H9 (cell line): ENCODE measurements at regions not wholly inside any gene's neighbourhood (a gene's known extent, or its start where the extent isn't known, plus 50 kb on each side); places are given as distances from the start of the nearest gene placed in this dataset.

Source experiments
- DNase-seq: peaks from one replicate; pipeline ENCODE4 v3.0.0-alpha.2; 2017
- H2AFZ ChIP-seq: one replicate; pipeline ENCODE4 v1.6.1; 2013; ENCODE audit warnings: mild to moderate bottlenecking, low read length, control low read depth, moderate library complexity
- H2AK5ac ChIP-seq: 2 replicates; pipeline ENCODE4 v1.6.1; 2013; ENCODE audit warnings: low read length, control low read depth, mixed read lengths; ENCODE audit not compliant: insufficient read length
- H2BK120ac ChIP-seq: one replicate; pipeline ENCODE4 v1.6.1; 2013; ENCODE audit warnings: low read depth, mild to moderate bottlenecking, low read length, control low read depth, inconsistent platforms; ENCODE audit not compliant: poor library complexity, severe bottlenecking
- H2BK12ac ChIP-seq: 2 replicates; pipeline ENCODE4 v1.6.1; 2013; ENCODE audit warnings: low read length, control low read depth, mixed read lengths, low read depth; ENCODE audit not compliant: insufficient read length
- H2BK15ac ChIP-seq: 2 replicates; pipeline ENCODE4 v1.6.1; 2013; ENCODE audit warnings: low read depth, low read length, control low read depth
- H2BK20ac ChIP-seq: one replicate; pipeline ENCODE4 v1.6.1; 2013; ENCODE audit warnings: low read depth, mild to moderate bottlenecking, low read length, control low read depth, inconsistent platforms; ENCODE audit not compliant: poor library complexity, severe bottlenecking
- H2BK5ac ChIP-seq: 2 replicates; pipeline ENCODE4 v1.6.1; 2013; ENCODE audit warnings: low read length, control low read depth, mixed read lengths; ENCODE audit not compliant: insufficient read length
- H3K14ac ChIP-seq: 2 replicates; pipeline ENCODE4 v1.6.1; 2013; ENCODE audit warnings: low read length, control low read depth; ENCODE audit not compliant: insufficient read depth
- H3K18ac ChIP-seq: 2 replicates; pipeline ENCODE4 v1.6.1; 2013; ENCODE audit warnings: low read depth, mild to moderate bottlenecking, mixed read lengths, low read length, control low read depth; ENCODE audit not compliant: insufficient read length
- H3K23ac ChIP-seq: 2 replicates; pipeline ENCODE4 v1.6.1; 2013; ENCODE audit warnings: low read length, control low read depth, mixed read lengths, low read depth; ENCODE audit not compliant: insufficient read length
- H3K23me2 ChIP-seq: 2 replicates; pipeline ENCODE4 v1.6.1; 2013; ENCODE audit warnings: low read depth, mild to moderate bottlenecking, mixed read lengths, low read length, control low read depth; ENCODE audit not compliant: insufficient read length, poor library complexity, severe bottlenecking
- H3K27ac ChIP-seq: 2 replicates; pipeline ENCODE4 v1.5.1; 2013; ENCODE audit warnings: low read length, control low read depth, mixed read lengths, low read depth; ENCODE audit not compliant: insufficient read length
- H3K27me3 ChIP-seq: 2 replicates; pipeline ENCODE4 v1.6.1; 2013; ENCODE audit warnings: low read length, control low read depth, inconsistent platforms; ENCODE audit not compliant: insufficient read depth
- H3K4ac ChIP-seq: 2 replicates; pipeline ENCODE4 v1.6.1; 2013; ENCODE audit warnings: low read depth, mild to moderate bottlenecking, control low read depth, inconsistent platforms, low read length, moderate library complexity
- H3K4me1 ChIP-seq: 2 replicates; pipeline ENCODE4 v1.6.1; 2013; ENCODE audit warnings: low read length, control low read depth, inconsistent platforms; ENCODE audit not compliant: insufficient read depth
- H3K4me2 ChIP-seq: 2 replicates; pipeline ENCODE4 v1.6.1; 2013; ENCODE audit warnings: low read length, control low read depth, mixed read lengths; ENCODE audit not compliant: insufficient read length, insufficient read depth
- H3K56ac ChIP-seq: 2 replicates; pipeline ENCODE4 v1.6.1; 2013; ENCODE audit warnings: low read depth, mild to moderate bottlenecking, mixed read lengths, low read length, control low read depth; ENCODE audit not compliant: insufficient read length
- H3K79me1 ChIP-seq: 2 replicates; pipeline ENCODE4 v1.6.1; 2013; ENCODE audit warnings: low read depth, mild to moderate bottlenecking, moderate library complexity, low read length, control low read depth, inconsistent platforms; ENCODE audit not compliant: insufficient read depth, poor library complexity, severe bottlenecking
- H3K79me2 ChIP-seq: 2 replicates; pipeline ENCODE4 v1.6.1; 2013; ENCODE audit warnings: low read length, control low read depth, inconsistent platforms; ENCODE audit not compliant: insufficient read depth
- H3K9ac ChIP-seq: 2 replicates; pipeline ENCODE4 v1.6.1; 2013; ENCODE audit warnings: low read length, control low read depth, mixed read lengths; ENCODE audit not compliant: insufficient read length; ENCODE audit errors: extremely low read depth
- H3K9me3 ChIP-seq: one replicate; pipeline ENCODE4 v1.6.1; 2013; ENCODE audit warnings: low read depth, low read length, inconsistent platforms; ENCODE audit not compliant: control insufficient read depth
- H3T11ph ChIP-seq: one replicate; pipeline ENCODE4 v1.6.1; 2013; ENCODE audit warnings: mild to moderate bottlenecking, low read length, control low read depth, inconsistent platforms
- H4K20me1 ChIP-seq: one replicate; pipeline ENCODE4 v1.6.1; 2013; ENCODE audit not compliant: control insufficient read depth, insufficient read length, insufficient read depth
- H4K5ac ChIP-seq: 2 replicates; pipeline ENCODE4 v1.6.1; 2013; ENCODE audit warnings: low read depth, mild to moderate bottlenecking, mixed read lengths, low read length, control low read depth; ENCODE audit not compliant: insufficient read length
- H4K8ac ChIP-seq: replicated peaks from 2 replicates; pipeline ENCODE4 v1.6.1; 2013; ENCODE audit warnings: low read length, control low read depth, mixed read lengths, low read depth; ENCODE audit not compliant: insufficient read length
- H4K91ac ChIP-seq: 2 replicates; pipeline ENCODE4 v1.6.1; 2013; ENCODE audit warnings: low read depth, mild to moderate bottlenecking, moderate library complexity, mixed read lengths, low read length, control low read depth; ENCODE audit not compliant: insufficient read length
- H3K27ac Mint-ChIP-seq, 3 experiments: 2 replicates in 2 of 3; 3 replicates in 1 of 3; pipeline ENCODE4 v1.8.0; 2020 to 2021; ENCODE audit warnings: mixed read lengths in 3 of 3, mild to moderate bottlenecking in 1 of 3, moderate library complexity in 1 of 3
- H3K27me3 Mint-ChIP-seq: 2 replicates; pipeline ENCODE4 v1.8.0; 2021; ENCODE audit warnings: low read depth, mild to moderate bottlenecking, moderate library complexity, mixed read lengths
- H3K36me3 Mint-ChIP-seq, 3 experiments: 2 replicates in 2 of 3; 3 replicates in 1 of 3; pipeline ENCODE4 v1.8.0; 2020 to 2021; ENCODE audit warnings: low read depth in 3 of 3, mixed read lengths in 3 of 3; ENCODE audit not compliant: insufficient read depth in 1 of 3
- H3K4me1 Mint-ChIP-seq, 2 experiments: 2 replicates each; pipeline ENCODE4 v1.8.0; 2020; ENCODE audit warnings: mixed read lengths in 2 of 2
- H3K4me3 Mint-ChIP-seq, 2 experiments: 2 replicates in 1 of 2; 3 replicates in 1 of 2; pipeline ENCODE4 v1.8.0; 2020 to 2021; ENCODE audit warnings: mild to moderate bottlenecking in 2 of 2, mixed read lengths in 2 of 2, moderate library complexity in 1 of 2
- H3K9me3 Mint-ChIP-seq, 2 experiments: 2 replicates in 1 of 2; 3 replicates in 1 of 2; pipeline ENCODE4 v1.8.0; 2020; ENCODE audit warnings: mild to moderate bottlenecking in 2 of 2, mixed read lengths in 2 of 2, moderate library complexity in 1 of 2
- WGBS: extraction: QIAGEN DNeasy Blood & Tissue Kit; methylation state at CpG from one replicate; pipeline ENCODE4 v1.1.7; 2013; ENCODE audit warnings: missing lambda C conversion rate, low lambda C conversion rate, mixed read lengths; ENCODE audit not compliant: insufficient read length; ENCODE audit errors: extremely low coverage; 5-methylcytosine and 5-hydroxymethylcytosine counted together
- TF ChIP-seq, protein P1 (sequence below): fragments of 200-600 bp; sonication (generic); conservative IDR thresholded peaks from 3 replicates; pipeline ENCODE4 v1.8.0; 2021; ENCODE audit warnings: antibody characterized with exemption, mild to moderate bottlenecking

DNA sequence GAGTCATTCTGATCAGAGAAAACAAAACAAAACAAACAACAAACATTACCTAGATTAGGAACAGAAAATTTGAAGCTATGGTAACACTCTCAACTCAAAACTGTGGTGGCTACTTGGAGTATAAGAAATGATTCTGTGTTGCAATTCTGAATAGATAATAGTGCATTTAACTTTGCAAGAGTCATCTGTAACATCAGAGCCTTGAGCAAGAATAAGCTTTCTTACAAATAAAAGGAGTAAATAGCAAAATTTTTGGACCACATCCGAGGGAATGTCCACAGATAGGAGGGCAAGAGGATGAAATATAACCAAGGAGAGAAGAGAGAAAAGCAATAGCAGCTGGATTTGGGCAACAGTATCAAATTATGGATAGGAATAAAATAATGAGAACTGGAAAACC is 1090.6 kb downstream of the SLC6A15 start:
- Mint-ChIP-seq H3K4me1 (peaks cover 6 to 8% of the 10 kb centered on the region in 2 experiments; a peak in 3 of 4 replicates), H3K27ac (no peak overlapping the region), H3K36me3 (peaks cover 4 to 6% (median 4%) of the 10 kb centered on the region in 3 experiments), H3K27me3 (no peaks in the 10 kb centered on the region), H3K4me3 (no peak overlapping the region), H3K9me3 (peaks cover 4 to 17% of the 10 kb centered on the region in 2 experiments; a peak in 4 of 5 replicates)
- H3K4me1 ChIP-seq: no peaks in the 10 kb centered on the region
- no peaks in the 10 kb centered on the region for H3K79me2 ChIP-seq
- no peak overlapping the region for H3K4me2 ChIP-seq
- no peak overlapping the region for H3K14ac ChIP-seq
- no peak overlapping the region for H3K23ac ChIP-seq
- H2AFZ ChIP-seq: no peak overlapping the region
- H3K23me2 ChIP-seq: no peaks in the 10 kb centered on the region
- no peak overlapping the region for H4K91ac ChIP-seq
- H4K5ac ChIP-seq: no peak overlapping the region
- no peak overlapping the region for H2BK12ac ChIP-seq
- H2AK5ac ChIP-seq: no peak overlapping the region
- no peak overlapping the region for H2BK5ac ChIP-seq
- no CpG with 5 or more reads among the region's 1 CpG for WGBS
- no peak for DNase-seq
- no peaks in the 10 kb centered on the region for H3K79me1 ChIP-seq
- no peak overlapping the region for H3K18ac ChIP-seq
- no peak overlapping the region for H3T11ph ChIP-seq
- no peak overlapping the region for H2BK15ac ChIP-seq
- H3K56ac ChIP-seq: no peak overlapping the region
- no peak overlapping the region for H2BK20ac ChIP-seq
- H2BK120ac ChIP-seq: no peak overlapping the region
- H3K9me3 ChIP-seq: no peaks in the 10 kb centered on the region
- no peaks in the 10 kb centered on the region for H3K27me3 ChIP-seq
- no peaks in the 10 kb centered on the region for H4K20me1 ChIP-seq
- H3K27ac ChIP-seq: no peak overlapping the region
- TF ChIP-seq, protein P1, sequence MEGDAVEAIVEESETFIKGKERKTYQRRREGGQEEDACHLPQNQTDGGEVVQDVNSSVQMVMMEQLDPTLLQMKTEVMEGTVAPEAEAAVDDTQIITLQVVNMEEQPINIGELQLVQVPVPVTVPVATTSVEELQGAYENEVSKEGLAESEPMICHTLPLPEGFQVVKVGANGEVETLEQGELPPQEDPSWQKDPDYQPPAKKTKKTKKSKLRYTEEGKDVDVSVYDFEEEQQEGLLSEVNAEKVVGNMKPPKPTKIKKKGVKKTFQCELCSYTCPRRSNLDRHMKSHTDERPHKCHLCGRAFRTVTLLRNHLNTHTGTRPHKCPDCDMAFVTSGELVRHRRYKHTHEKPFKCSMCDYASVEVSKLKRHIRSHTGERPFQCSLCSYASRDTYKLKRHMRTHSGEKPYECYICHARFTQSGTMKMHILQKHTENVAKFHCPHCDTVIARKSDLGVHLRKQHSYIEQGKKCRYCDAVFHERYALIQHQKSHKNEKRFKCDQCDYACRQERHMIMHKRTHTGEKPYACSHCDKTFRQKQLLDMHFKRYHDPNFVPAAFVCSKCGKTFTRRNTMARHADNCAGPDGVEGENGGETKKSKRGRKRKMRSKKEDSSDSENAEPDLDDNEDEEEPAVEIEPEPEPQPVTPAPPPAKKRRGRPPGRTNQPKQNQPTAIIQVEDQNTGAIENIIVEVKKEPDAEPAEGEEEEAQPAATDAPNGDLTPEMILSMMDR: no peak
- H3K4ac ChIP-seq: no peak overlapping the region
- H4K8ac ChIP-seq: no peak overlapping the region
- H3K9ac ChIP-seq: no peak overlapping the region
